Fibroblast of lung (primary cell): ENCODE measurements at regions not wholly inside any gene's neighbourhood (a gene's known extent, or its start where the extent isn't known, plus 50 kb on each side); places are given as distances from the start of the nearest gene placed in this dataset.

Experiments used
- DNase-seq, 2 donors: peaks; one replicate each; pipeline versions ENCODE4 v3.0.0 to v3.0.0-alpha.2; 2010; ENCODE audit warnings: low read depth in 2 of 2
- H2AFZ ChIP-seq: 2 replicates; pipeline ENCODE4 v1.5.1; 2012; ENCODE audit warnings: low read length, control low read depth, inconsistent platforms
- H3K27ac ChIP-seq: 2 replicates; pipeline ENCODE4 v1.5.1; 2011; ENCODE audit warnings: low read length, control low read depth; ENCODE audit not compliant: insufficient read depth
- H3K27me3 ChIP-seq: 2 replicates; pipeline ENCODE4 v1.5.1; 2011; ENCODE audit warnings: mild to moderate bottlenecking, low read length; ENCODE audit not compliant: control insufficient read depth, insufficient read depth
- H3K36me3 ChIP-seq: 2 replicates; pipeline ENCODE4 v1.5.1; 2011; ENCODE audit warnings: low read length; ENCODE audit not compliant: control insufficient read depth, insufficient read depth
- H3K4me1 ChIP-seq: 2 replicates; pipeline ENCODE4 v1.5.1; 2011; ENCODE audit warnings: low read length; ENCODE audit not compliant: control insufficient read depth, insufficient read depth; ENCODE audit errors: extremely low read depth
- H3K4me2 ChIP-seq: 2 replicates; pipeline ENCODE4 v1.5.1; 2011; ENCODE audit warnings: low read length, control low read depth; ENCODE audit not compliant: insufficient read depth; ENCODE audit errors: extremely low read depth
- H3K4me3 ChIP-seq, 4 experiments: fragments of 200-600 bp in 1 of 4; sonication (generic) in 1 of 4; replicated peaks in 1 of 4; 2 replicates each; pipeline ENCODE4 v1.5.1; 2011 to 2016; ENCODE audit warnings: low read length in 4 of 4, low read depth in 3 of 4, mild to moderate bottlenecking in 3 of 4, control low read depth in 2 of 4, inconsistent platforms in 1 of 4, mixed read lengths in 1 of 4; ENCODE audit not compliant: insufficient read depth in 1 of 4; ENCODE audit errors: control extremely low read depth in 1 of 4
- H3K79me2 ChIP-seq: 2 replicates; pipeline ENCODE4 v1.5.1; 2012; ENCODE audit warnings: mild to moderate bottlenecking, low read length, inconsistent platforms; ENCODE audit not compliant: control insufficient read depth, insufficient read depth
- H3K9ac ChIP-seq: 2 replicates; pipeline ENCODE4 v1.5.1; 2011; ENCODE audit warnings: mild to moderate bottlenecking, low read length, control low read depth; ENCODE audit not compliant: insufficient read depth
- H3K9me3 ChIP-seq: 2 replicates; pipeline ENCODE4 v1.5.1; 2012; ENCODE audit warnings: low read depth, low read length; ENCODE audit not compliant: control insufficient read depth, insufficient read depth
- H4K20me1 ChIP-seq: 2 replicates; pipeline ENCODE4 v1.5.1; 2011; ENCODE audit warnings: low read length; ENCODE audit not compliant: control insufficient read depth, insufficient read depth; ENCODE audit errors: extremely low read depth
- EZH2 ChIP-seq: IDR thresholded peaks from 2 replicates; pipeline ENCODE4 v1.5.1; 2012; ENCODE audit warnings: low read length, control low read depth, mild to moderate bottlenecking; ENCODE audit errors: missing control alignments
- TF ChIP-seq, protein P1 (sequence below), 2 donors: IDR thresholded peaks in 1 of 2; conservative IDR thresholded peaks in 1 of 2; 1 replicate in 1 of 2; 2 replicates in 1 of 2; pipeline ENCODE4 v1.5.1; 2011 to 2012; ENCODE audit warnings: low read length in 2 of 2, control low read depth in 1 of 2, inconsistent platforms in 1 of 2, low read depth in 1 of 2, mild to moderate bottlenecking in 1 of 2

DNA sequence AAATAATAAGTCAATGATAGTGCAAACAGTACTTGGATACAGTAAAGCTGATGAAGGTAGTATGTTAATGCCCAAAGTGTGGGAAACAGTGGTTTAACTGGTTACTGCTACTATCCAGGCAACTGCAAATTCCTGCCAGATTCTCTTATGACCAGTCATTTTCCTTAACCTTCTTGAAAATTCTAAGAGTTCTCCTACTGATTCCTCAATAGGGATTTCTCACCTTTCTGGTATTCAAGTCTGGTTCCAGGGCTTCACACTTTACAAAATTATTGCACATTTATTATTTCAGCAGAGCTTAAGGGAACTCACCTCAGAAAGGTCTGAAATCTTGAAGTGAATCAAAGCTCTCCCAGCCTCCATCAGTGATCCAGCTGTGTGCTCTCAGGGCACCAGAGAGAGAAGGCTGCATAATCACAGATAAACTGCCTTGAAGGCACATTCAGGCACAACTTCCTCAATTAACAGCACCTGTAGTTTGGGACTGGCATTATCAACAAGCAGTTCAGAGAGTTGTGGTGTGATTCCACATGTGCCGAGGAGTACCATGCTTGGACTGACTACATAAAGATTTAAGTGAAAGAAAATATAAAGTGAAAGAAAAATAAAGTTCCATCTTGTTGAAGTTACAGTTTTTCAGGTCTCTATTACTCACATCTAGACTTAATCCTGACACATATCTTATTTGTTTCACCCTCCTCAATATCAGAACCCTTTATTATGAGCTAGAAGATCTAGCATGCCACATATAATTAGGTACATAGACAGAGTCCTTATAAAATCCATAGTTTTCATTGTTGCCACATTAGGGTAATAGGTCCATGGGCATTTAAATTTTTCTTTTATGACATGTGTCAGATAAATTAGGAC lies 59.5 kb upstream of the TIPARP start:
- no peak overlapping the region for H2AFZ ChIP-seq
- DNase-seq = peak in 1 of 2 donors; percentile 86
- H3K9ac ChIP-seq = no peak overlapping the region
- H4K20me1 ChIP-seq = no peaks in the 10 kb centered on the region
- H3K36me3 ChIP-seq = no peaks in the 10 kb centered on the region
- H3K9me3 ChIP-seq = no peaks in the 10 kb centered on the region
- no peak overlapping the region for H3K4me2 ChIP-seq
- H3K27me3 ChIP-seq = no peaks in the 10 kb centered on the region
- no peak overlapping the region for H3K4me3 ChIP-seq
- H3K79me2 ChIP-seq = no peaks in the 10 kb centered on the region
- H3K27ac ChIP-seq = no peak overlapping the region
- H3K4me1 ChIP-seq = peaks cover 5% of the 10 kb centered on the region
- TF ChIP-seq EZH2 = no peak
- TF ChIP-seq, protein P1, sequence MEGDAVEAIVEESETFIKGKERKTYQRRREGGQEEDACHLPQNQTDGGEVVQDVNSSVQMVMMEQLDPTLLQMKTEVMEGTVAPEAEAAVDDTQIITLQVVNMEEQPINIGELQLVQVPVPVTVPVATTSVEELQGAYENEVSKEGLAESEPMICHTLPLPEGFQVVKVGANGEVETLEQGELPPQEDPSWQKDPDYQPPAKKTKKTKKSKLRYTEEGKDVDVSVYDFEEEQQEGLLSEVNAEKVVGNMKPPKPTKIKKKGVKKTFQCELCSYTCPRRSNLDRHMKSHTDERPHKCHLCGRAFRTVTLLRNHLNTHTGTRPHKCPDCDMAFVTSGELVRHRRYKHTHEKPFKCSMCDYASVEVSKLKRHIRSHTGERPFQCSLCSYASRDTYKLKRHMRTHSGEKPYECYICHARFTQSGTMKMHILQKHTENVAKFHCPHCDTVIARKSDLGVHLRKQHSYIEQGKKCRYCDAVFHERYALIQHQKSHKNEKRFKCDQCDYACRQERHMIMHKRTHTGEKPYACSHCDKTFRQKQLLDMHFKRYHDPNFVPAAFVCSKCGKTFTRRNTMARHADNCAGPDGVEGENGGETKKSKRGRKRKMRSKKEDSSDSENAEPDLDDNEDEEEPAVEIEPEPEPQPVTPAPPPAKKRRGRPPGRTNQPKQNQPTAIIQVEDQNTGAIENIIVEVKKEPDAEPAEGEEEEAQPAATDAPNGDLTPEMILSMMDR (conservative IDR thresholded peaks at IDR 0.05 in 1 of 2, IDR thresholded peaks at IDR 0.05 in 1 of 2; ENCODE audit: low read depth in 1 of 2, low read length in 2 of 2) = no peak

DNA sequence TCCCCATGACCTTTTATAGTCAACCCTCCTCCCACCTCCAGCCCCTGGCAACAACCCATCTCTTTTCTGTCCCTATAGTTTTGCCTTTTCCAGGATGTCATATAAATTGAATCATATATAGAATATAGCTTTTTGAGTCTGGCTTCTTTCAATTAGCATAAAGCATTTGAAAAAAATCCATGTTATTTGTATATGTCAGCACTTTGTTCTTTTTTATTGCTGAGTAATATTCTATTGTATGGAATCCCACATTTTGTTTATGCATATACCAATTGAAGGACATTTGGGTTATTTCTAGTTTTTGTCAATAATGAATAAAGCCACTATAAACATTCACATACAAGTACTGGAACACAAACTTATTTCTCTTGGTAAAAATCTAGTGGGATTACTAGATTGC lies 58.0 kb upstream of the SSR3 start:
- Histone ChIP-seq H3K36me3 (no peaks in the 10 kb centered on the region), H3K79me2 (no peaks in the 10 kb centered on the region), H3K9ac (no peak overlapping the region), H2AFZ (no peak overlapping the region), H3K4me2 (no peak overlapping the region), H3K4me1 (peaks cover 5% of the 10 kb centered on the region), H3K9me3 (no peaks in the 10 kb centered on the region), H4K20me1 (no peaks in the 10 kb centered on the region), H3K27me3 (no peaks in the 10 kb centered on the region), H3K4me3 (no peak overlapping the region), H3K27ac (no peak overlapping the region)
- DNase-seq = no peak
- TF ChIP-seq, protein P1 (conservative IDR thresholded peaks at IDR 0.05 in 1 of 2, IDR thresholded peaks at IDR 0.05 in 1 of 2; ENCODE audit: low read depth in 1 of 2, low read length in 2 of 2) = no peak
- TF ChIP-seq EZH2 = no peak

DNA sequence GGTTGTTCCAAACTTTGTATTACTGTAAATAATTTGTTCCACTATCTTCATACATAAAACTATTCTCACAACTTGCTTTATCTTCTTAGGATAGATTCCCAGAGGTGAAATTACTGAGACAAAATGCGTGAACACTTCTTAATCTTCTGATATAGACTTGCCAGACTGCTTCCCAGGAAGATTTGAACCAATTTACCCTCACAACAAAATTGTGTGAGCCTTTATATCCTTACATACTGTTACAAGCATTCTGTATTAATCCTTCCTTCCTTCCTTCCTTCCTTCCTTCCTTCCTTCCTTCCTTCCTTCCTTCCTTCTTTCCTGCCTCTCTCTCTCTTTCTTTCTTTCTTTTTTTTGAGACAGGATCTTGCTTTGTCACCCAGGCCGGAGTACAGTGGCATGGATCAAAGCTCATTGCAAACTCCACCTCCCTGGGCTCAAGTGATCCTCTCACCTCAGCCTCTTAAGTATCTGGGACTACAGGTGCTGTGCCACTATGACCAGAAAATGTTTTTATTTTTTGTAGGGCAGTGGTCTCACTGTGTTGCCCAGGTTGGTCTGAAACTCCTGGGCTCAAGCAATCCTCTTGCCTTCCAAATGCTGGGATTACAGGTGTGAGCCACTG lies 57.1 kb upstream of the SSR3 start:
- Histone ChIP-seq H3K9ac (no peak overlapping the region), H3K4me3 (no peak overlapping the region), H3K27ac (no peak overlapping the region), H3K4me2 (no peak overlapping the region), H2AFZ (no peak overlapping the region), H3K79me2 (no peaks in the 10 kb centered on the region), H3K27me3 (no peaks in the 10 kb centered on the region), H3K4me1 (peaks cover 5% of the 10 kb centered on the region), H3K36me3 (no peaks in the 10 kb centered on the region), H3K9me3 (no peaks in the 10 kb centered on the region), H4K20me1 (no peaks in the 10 kb centered on the region)
- no peak for TF ChIP-seq EZH2
- TF ChIP-seq, protein P1 (conservative IDR thresholded peaks at IDR 0.05 in 1 of 2, IDR thresholded peaks at IDR 0.05 in 1 of 2; ENCODE audit: low read depth in 1 of 2, low read length in 2 of 2) = no peak
- no peak for DNase-seq
